CD4-positive, alpha-beta T cell treated with Interleukin-15 for 1 hour (primary cell): ENCODE measurements at regions not wholly inside any gene's neighbourhood (a gene's known extent, or its start where the extent isn't known, plus 50 kb on each side); places are given as distances from the start of the nearest gene placed in this dataset.
A peak's percentile ranks its signal among the peaks of the same experiment; 100 is the strongest.

Source experiments
- DNase-seq: peaks from one replicate; pipeline ENCODE4 v3.0.0-alpha.2; 2020

DNA sequence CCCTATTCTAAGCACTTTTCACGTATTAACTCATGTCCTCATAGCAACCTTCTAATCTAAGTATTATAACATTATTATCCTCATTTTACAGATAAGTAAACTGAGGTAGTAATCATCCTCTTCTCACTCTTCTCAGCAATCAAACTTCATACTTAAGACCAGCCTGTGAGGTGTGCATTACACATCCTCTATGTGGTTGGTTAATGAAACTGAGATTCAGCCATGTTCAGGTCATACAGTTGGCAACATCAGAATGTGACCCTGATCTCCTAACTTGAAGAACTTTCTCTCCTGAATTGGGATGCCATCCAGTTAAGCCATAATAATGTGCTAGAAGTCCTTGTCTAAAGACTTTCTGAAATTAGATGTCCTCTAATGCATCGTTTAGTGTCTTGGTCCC is 275.1 kb upstream of the ANKRD55 start:
- DNase-seq: no peak

DNA sequence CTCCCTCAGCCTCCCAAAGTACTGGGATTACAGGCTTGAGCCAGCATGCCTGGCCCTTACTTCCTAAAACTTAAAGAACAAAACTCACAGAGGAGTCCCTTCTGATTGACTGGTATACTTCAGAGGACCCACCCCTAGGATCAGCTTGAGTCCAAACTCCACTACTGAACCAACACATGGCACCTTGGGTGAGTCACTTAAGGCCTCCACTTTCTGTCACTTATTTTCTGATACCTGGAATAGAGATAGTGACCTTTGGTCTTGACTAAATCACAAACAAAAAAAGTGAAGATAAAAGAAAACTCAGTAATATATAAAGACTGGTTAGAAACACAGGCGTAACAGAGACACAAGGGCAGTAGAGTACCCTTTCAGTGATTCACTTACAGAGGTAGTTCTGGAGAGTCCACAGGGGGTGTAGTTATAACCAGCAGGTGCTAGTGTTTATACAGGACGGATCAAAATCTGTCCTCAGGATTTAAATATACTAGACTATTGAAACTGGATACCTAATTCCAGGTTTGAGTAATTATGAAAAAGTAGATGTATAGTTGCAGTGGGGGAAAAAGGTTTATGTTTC is 274.3 kb upstream of the ANKRD55 start:
- no peak for DNase-seq

DNA sequence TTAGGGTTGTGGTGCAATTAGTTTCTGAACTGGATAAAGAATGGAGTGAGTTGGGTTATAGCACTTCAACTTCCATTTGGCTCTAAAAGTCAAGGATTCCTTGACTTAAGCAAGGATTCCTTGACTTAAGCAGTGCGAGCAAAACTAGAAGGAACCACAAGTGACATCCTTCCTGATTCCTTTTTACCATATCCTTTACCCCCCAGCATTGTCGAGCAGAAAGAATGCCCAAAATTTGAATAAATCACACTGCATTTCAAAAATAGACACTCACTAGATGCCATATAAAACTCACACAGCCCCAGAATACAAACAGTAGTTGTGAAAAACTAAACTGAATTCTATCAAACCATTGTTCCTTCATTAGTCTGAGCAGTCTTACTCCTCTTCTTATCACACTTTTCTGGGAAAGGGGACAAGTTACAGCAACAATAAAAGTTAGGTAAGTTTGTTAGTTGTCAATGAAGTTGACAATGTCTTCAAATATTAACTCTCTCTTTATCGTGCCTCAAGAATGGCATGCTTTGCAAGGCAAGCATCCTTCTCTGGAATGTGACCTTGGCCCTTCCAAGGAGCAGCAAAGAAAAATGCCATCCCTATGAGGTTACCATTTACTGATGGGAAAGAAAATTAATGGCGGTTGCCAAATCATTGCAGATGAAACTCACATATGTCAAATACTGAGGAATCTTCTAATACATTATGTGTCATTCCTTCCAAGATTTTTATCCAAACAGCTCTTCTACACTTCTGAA is 273.3 kb upstream of the ANKRD55 start:
- no peak for DNase-seq

DNA sequence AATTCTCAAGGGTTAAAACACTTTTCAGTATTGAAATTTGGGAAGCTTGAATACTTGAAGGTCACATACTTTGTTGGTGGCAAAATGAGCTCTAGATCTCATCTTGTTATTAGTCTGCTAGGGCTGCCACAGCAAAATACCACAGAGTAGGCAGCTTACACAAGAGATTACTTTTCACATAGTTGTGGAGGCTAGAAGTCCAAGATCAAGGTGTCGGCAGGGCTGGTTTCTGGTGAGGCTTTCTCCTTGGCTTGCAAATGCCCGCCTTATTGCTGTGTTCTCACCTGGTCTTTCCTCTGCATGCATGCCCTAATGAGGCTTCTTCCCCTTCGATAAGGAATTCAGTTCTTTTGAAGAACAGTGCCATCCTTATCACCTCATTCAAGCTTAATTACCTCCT is 270.8 kb upstream of the ANKRD55 start:
- no peak for DNase-seq

DNA sequence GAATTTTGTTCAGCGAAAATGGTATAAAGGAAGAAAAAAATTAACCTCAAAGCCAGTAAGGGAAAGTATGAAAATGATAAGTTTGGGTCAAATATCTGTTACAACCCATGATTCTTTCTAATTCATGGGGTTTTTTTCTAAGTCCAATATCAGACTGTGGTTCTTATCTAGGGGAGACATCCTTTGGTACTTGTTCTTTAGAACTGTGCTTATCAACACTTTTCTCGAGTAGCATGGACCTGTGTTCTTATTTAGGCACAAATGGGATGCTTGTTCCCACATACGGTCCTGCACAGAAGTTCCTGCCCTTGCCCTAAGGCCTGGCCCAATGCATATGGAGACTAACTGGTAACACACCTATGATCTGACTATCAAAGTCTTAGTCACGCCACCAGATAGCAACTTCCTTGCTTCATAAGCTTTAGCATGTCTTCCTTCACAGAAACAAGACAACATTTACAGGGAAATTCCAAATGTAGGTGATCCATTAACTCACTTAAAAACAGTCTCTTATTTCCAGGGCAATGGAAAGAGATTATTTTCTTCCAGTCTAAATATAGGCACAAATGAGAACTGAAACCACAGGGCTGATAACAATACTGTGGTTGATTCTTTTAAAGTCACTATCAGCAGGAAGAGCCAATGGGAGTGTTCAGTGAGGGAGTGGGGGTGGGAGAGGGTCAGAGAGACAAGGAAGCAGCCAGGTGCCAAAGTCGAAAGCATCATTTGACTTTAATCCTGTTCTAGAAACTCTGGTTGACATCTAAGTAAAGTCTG is 268.8 kb upstream of the ANKRD55 start:
- no peak for DNase-seq

DNA sequence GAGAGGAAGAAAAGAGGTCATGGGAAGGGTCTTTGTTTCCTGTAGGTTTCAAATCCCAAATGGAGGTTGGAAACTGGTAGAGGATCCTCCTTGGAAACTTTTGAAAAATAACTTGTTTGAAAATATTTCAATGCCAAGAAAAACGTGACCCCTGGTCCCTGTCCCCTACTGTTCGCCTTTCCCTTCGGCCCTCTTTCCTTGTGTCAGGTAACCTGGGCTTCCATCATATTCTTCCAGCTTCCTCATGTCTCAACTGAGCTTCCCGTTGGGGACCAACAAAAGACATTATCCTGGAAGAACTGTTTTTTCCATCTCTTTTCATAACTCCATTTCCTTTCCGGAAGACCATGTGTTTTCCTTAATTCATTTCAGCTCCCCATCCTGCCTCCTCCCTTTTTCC is 266.8 kb upstream of the ANKRD55 start:
- no peak for DNase-seq

DNA sequence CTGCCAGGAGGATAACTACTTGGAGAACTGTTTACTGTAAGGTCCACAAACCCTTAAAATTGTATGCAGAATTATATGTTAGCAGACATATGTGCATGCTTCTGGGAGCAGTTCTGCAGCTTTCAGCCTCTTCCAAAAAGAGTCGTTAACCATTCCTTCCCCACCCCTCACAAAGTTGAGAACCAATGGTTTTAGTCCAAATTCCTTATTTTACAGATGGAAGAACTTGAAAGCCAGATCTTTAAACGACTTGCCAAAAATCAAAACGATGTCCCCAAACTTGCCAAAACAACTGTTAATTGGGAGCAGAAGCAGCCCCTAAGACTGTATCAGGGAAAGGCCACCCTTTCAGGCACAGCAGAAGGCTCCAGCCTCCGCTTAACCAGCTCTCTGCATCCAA is 266.4 kb upstream of the ANKRD55 start:
- no peak for DNase-seq

DNA sequence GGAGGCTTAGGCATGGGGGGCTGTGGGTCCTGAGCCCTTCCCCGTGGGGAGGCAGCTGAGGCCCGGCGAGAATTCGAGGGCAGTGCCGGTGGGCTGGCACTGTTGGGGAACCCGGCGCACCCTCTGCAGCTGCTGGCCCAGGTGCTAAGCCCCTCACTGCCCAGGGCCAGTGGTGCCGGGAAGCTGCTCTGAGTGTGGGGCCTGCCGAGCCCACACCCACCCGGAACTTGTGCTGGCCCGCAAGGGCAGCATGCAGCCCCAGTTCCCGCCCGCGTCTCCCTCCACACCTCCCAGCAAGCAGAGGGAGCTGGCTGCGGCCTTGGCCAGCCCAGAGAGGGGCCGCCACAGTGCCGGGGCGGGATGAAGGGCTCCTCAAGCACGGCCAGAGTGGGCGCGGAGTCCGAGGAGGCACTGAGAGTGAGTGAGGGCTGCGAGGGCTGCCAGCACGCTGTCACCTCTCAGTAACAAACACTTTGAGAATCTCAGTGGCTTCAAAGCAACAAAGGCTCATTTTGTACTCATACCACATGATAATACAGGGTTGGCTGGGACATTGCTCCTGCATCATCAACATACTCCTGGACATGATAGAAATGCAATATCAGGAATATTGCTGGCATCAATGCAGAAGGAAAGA is 265.7 kb upstream of the ANKRD55 start:
- DNase-seq: no peak

DNA sequence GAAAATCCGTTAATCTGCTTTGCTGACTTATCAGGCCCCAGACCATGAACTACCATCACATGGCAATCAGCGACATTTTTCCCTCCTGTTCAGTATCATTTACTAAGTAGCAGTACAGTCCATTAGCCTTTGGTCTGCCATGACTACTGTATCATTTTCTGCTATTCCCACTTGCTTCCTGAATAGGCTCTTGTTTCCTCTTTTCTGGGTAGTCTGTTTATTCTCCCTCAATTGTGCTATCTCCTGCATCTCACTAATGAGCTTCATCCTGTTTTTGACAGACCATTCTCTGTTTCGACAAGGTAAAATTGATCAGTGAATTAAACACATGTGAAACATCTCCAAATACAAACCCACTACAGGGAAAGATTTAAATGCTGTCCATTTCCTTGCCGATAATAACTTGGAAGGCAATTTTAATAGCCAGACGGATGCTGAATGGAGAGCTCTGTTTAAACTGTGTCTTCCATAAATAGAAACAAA is 263.5 kb upstream of the ANKRD55 start:
- no peak for DNase-seq

DNA sequence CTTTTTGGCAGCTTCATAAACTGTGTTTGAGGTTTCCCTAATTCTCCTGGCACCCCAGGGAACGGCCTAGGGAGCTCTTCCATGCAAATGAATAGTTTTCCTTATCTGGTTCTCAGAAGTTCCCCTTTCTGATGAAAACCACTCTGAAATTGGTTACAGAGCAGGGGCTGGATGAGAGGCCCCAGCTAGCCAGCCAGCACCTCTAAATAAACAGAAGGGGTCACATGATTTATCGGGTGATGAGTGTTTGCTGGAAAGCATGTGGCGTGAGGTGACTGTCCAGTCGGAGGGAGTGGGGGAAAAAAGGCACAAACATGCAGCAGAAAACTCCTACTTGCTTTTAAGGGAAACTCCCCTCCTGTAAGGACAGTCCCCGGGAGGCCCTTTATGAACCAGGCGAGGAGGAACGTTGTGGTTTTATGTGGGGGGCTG is 261.2 kb upstream of the ANKRD55 start:
- no peak for DNase-seq

DNA sequence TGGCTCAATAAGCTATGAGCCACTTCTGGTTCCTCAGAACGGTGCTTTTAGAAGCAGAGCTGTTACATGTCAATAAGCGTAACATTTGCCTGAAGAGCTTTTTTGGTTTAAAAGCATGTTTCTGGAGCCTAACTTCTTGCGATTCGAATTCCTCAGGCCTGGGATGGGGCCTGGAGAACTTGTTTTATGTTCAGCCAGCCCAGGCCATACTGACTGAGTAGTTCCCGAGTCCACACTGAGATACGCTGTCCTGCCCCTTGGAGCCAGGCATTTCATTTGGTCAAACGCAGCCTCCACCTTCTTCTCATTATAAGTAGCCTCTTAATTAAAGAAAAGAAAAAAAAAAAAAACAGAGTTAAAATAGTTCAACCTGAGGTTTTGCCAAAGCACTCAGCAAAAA is 260.6 kb upstream of the ANKRD55 start:
- no peak for DNase-seq

DNA sequence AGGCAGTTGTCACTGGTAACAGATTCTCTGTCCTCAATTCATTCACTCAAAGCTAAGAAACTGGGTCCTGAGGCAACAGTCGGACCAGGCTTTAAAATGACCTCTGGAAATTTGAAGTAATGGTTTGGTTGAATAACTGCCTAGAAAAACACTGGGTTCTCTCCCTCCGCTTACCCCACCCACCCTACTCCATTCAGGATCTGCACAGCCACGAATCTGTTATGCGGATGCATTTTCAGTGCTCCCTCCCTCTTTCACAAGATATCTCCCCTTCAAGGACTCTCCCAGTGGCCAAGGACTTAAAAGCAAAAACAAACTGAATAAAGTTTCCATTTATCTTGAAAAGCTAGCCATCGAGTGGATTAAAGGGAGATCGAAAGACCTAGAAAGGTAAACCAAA is 260.2 kb upstream of the ANKRD55 start:
- no peak for DNase-seq

DNA sequence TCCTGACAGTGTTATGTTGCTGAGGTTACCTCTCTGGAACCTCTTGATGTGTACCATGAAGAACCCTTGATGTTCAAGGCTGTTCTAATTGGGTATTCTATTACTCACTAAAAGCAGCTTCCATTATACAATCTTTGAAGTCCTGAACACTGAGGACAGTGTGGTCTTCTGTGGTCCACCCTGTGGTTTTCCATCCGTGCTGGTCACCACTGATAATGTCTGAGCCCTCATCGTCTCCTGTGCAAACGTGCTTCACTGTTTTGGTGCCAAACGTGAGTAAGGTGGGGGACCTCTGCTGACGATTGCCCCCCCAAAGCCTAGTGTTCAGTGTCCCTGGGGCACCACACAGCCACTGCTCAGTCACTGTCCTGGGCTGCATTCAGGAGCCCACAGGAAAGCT is 259.7 kb upstream of the ANKRD55 start:
- no peak for DNase-seq

DNA sequence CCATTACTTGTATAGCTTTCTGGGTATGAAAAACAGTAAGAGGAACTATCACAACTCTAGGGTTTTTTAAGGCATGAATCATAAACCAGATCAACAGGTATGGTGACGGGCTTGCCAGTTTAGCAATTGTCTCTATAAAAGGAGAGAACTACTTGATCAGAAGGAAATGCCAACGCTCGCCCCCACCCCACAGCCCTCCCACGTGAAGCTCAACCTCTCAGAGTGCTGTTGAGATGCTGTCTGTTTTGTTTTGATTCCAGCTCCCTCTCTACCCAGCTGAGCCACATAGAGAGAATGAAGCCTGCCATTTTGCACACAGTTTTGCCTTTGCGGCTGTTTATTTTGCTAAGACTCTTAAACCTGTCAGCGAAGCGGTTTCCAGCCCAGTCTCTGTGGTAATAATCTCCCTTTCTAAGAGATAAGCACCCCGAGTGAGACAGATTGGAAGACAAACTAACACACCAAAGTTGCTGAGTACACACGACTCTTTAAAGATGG is 257.9 kb upstream of the ANKRD55 start:
- DNase-seq: no peak

DNA sequence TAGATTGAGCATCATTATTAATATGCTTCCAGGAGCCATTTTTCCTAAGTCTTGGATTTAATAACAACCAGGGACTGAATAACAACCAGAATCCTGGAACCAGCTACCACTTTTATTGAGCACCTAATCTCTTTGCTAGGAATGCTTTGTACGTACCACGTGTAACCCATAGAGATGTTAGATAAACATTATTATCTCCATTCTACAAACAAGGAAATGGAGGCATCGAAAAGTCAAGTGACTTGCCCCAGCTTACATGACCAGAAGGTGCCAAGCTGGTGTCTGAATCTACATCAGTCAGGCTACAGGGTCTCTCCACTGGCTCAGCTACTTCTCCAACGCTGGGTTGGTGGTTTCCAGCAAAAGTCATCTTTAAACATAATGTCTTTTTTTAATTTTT is 256.1 kb upstream of the ANKRD55 start:
- no peak for DNase-seq

DNA sequence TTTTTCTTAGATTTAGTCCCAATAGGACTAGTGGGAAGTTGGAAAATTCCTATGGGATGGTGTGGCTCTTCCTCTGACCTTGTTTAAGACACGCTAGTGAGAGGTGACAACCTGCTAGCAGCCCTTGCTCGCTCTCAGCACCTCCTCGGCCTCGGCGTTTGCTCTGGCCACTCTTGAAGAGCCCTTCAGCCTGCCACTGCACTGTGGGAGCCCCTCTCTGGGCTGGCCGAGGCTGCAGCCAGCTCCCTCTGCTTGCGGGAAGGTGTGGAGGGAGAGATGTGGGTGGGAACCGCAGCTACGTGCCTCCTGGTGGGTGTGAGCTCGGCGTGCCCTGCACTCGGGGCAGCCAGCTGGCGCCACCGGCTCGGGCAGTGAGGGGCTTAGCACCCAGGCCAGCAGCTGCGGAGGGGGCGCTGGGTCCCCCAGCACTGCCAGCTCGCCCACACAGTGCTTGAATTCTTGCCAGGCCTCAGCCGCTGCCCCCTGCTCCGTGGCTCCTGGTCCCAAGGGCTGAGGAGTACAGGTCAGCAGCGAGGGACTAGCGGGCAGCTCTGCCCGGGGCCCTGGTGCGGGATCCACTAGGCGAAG is 254.5 kb upstream of the ANKRD55 start:
- no peak for DNase-seq

DNA sequence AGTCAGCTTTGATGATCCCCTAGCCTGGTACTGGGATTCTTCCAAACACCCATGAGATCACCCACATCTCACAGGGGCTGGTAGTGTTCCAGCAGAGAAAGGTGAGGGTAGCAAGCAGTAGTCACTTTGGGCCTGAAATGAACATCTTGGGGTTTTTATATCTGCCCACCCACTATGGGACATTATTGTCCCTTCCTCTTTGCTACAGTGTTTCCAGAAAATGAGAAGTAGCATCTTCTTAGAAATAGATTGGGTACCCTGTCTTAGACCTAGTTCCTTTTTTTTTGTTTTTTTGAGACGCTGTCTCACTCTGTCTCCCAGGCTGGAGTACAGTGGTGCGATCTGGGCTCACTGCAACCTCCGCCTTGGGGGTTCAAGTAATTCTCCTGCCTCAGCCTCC is 249.2 kb upstream of the ANKRD55 start:
- peak; percentile 38 for DNase-seq

DNA sequence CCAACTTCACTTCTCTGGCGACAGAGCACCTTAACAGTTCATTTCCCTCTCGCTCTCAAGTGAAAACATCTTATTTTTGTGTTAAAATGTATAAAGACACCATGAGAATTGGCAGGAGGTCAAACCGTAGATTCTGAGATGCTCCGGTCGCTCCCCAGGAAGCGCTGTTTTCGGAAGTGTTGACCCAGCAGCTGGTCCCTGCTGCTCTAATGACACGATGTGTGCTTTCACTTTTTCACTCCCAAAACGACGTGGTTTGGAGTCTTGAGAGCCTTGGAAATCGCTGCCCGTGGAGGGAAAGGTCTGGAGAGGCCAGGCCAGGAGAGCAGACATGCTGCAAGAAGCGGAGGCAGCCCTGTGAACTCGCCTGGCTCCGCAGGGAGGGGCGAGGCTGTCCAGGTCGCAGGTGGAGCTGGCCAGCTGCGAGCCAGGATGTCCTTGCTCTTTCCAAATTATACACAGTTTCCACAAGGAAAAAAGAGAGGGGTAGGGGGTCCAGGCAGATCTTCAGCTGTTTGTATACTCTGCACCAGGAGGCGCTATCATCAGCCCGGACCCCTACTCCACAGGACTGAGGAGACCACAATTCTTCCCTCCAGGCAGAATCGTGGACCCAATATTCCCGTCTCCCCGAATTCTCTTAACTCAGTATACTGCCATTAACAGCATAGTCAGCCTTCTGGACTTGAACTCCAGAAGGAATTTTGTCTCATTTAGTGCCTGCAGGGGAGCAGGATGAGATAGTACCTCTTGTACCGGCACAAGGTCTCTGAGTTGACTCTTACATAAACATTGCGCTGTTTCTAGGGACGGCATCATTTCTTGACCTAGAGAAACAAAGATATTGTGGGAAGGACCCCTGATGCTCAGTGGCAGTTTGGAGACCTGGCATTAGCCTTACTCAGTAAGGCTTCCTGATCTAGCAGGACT is 248.6 kb upstream of the ANKRD55 start:
- DNase-seq: peak; percentile 37

DNA sequence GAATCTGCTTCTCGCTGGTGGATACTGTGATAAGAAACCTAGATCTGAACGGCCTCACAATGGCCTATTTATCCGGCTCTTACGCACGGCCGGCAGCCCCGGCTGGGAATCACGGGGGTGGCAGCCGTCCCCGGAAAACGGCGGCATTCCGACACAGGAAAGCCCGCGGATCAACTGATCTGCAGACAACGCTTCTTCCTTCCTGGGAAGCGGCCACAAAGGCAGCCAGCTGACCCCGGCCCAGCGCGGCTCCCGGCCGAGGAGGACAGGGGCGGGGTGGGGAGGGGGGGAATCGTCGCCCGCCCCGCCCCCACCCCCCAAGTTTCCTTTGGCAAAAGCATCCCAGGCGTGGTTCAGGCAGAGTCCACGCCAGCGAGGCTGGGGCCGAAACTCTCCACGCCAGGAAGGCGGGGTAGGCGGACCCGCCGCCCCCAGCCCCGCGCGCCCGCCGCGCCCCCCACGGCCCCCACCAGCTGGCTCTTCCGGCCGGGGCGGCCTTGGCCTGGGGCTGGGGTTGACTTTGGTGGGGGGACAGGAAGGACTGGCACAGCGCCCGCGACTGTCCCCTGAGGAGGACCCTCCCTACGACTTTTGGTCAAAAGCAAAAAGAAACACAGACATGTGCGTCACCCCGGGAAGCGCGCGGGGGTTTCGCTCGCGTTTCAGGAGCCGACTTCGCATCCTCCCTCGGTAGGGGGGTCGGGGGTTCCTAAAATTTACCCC is 247.7 kb upstream of the ANKRD55 start:
- peak; percentile 53 for DNase-seq

DNA sequence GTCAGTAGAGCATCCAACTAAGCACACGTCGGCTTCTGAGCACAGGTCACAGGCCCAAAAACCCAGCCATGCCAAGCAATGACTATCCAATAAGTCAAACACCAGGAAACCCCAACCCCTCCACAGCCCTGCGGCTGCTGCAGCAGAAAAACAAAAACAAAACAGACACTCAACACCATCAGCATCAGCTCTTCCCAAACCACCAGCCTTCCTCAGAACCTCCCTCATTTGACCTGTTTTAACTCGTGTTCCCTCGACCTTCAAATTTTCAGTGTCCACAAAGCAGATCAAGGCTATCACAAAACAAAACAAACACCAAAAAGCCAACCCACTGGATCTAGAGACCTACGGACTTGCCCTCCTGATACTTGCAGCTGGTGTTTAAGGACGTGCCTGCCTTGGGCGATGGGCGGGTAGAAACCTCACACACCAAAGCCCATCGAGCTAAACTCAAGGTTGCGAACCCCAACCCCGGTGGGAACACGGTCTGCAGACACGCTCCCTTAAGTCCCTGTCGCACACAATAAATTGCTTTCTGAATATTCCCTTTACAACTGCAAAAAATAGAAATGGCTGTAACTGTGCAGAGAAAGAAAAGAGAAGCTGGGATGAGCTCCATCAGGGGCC is 247.1 kb upstream of the ANKRD55 start:
- DNase-seq: peak; percentile 25

DNA sequence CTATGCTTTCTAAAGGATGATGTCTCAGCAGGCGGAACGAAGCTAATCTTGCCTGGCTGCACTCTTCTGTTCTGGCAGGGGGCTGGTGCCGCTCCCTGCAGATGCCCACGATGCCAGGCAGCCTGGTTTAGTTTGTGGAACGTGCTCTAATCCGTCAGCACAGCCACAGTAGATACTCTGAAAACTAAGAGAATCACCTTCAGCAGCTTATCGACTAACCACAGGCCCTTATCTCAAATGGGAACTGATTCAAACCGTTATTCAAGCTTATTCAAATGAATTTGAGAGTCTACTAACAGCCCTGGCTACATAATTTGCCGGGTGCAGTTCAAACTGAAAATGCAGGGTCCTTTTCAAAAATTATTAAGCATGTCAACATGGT is 246.6 kb upstream of the ANKRD55 start:
- no peak for DNase-seq
